BLaER1 treated with 17β-estradiol and CSF1 and Interleukin-3, amounts not matched to agents 10 nM and 100 nM (cell line): ENCODE measurements at regions not wholly inside any gene's neighbourhood (a gene's known extent, or its start where the extent isn't known, plus 50 kb on each side); places are given as distances from the start of the nearest gene placed in this dataset.

Source experiments
- H3K27ac ChIP-seq, 11 experiments: shearing (Covaris generic); formaldehyde crosslinking; 2 replicates each; pipeline ENCODE4 v1.8.1; 2022
- H3K27me3 ChIP-seq, 11 experiments: shearing (Covaris generic); formaldehyde crosslinking; 2 replicates each; pipeline ENCODE4 v1.8.1; 2022
- H3K36me3 ChIP-seq, 11 experiments: shearing (Covaris generic); formaldehyde crosslinking; 2 replicates each; pipeline ENCODE4 v1.8.1; 2022
- H3K4me1 ChIP-seq, 10 experiments: shearing (Covaris generic); formaldehyde crosslinking; 2 replicates each; pipeline ENCODE4 v1.8.1; 2022
- H3K4me2 ChIP-seq, 11 experiments: shearing (Covaris generic); formaldehyde crosslinking; 2 replicates each; pipeline ENCODE4 v1.8.1; 2022
- H3K4me3 ChIP-seq, 10 experiments: shearing (Covaris generic); formaldehyde crosslinking; 2 replicates each; pipeline ENCODE4 v1.8.1; 2022
- H3K9ac ChIP-seq, 11 experiments: shearing (Covaris generic); formaldehyde crosslinking; 2 replicates each; pipeline ENCODE4 v1.8.1; 2022
- H3K9me3 ChIP-seq, 11 experiments: shearing (Covaris generic); formaldehyde crosslinking; replicated peaks in 1 of 11; 2 replicates each; pipeline ENCODE4 v1.8.1; 2022
- H4K20me1 ChIP-seq, 11 experiments: shearing (Covaris generic); formaldehyde crosslinking; 2 replicates each; pipeline ENCODE4 v1.8.1; 2022
- Cebpa-rat ChIP-seq, 11 experiments: shearing (Covaris generic); IDR thresholded peaks; 2 replicates each; pipeline ENCODE4 v1.8.1; 2022

GRCh38 chr16:60279061-60279665, 1545.0 kb upstream of the GOT2 start:
- H3K27me3 ChIP-seq, result no peaks in the 10 kb centered on the region
- no peak overlapping the region for H3K4me2 ChIP-seq
- no peak overlapping the region for H3K9ac ChIP-seq
- H3K27ac ChIP-seq, result no peak overlapping the region
- H3K9me3 ChIP-seq, result no peaks in the 10 kb centered on the region
- H3K36me3 ChIP-seq, result no peaks in the 10 kb centered on the region
- no peaks in the 10 kb centered on the region for H3K4me1 ChIP-seq
- no peak for TF ChIP-seq Cebpa-rat (IDR thresholded peaks at IDR 0.05)
- no peaks in the 10 kb centered on the region for H4K20me1 ChIP-seq
- H3K4me3 ChIP-seq, result no peak overlapping the region

- H3K27me3 ChIP-seq, result no peaks in the 10 kb centered on the region
Measured at GRCh38 chr16:60274431-60275019, 1540.4 kb upstream of the GOT2 start.

GRCh38 chr16:60271781-60272180, 1537.7 kb upstream of the GOT2 start:
- no peaks in the 10 kb centered on the region for H3K36me3 ChIP-seq
- 0 out of 20 replicates have a peak, but pooled peaks cover 0 to 5% (median 0%) of the 10 kb centered on the region in 10 experiments for H3K4me1 ChIP-seq
- no peaks in the 10 kb centered on the region for H4K20me1 ChIP-seq
- H3K27ac ChIP-seq, result no peak overlapping the region
- no peak overlapping the region for H3K4me2 ChIP-seq
- H3K9ac ChIP-seq, result no peak overlapping the region
- H3K9me3 ChIP-seq, result no peaks in the 10 kb centered on the region
- H3K4me3 ChIP-seq, result no peak overlapping the region
- no peaks in the 10 kb centered on the region for H3K27me3 ChIP-seq
- TF ChIP-seq Cebpa-rat (IDR thresholded peaks at IDR 0.05), result no peak

More at GRCh38 chr16:60274431-60275019, 1540.4 kb upstream of the GOT2 start:
- no peaks in the 10 kb centered on the region for H3K9me3 ChIP-seq
- H3K4me1 ChIP-seq, result 0 out of 20 replicates have a peak, but pooled peaks cover 0 to 5% (median 0%) of the 10 kb centered on the region in 10 experiments
- no peaks in the 10 kb centered on the region for H3K36me3 ChIP-seq
- no peak overlapping the region for H3K27ac ChIP-seq
- no peak overlapping the region for H3K4me2 ChIP-seq
- no peak overlapping the region for H3K9ac ChIP-seq
- no peak overlapping the region for H3K4me3 ChIP-seq
- TF ChIP-seq Cebpa-rat (IDR thresholded peaks at IDR 0.05), result no peak
- H4K20me1 ChIP-seq, result no peaks in the 10 kb centered on the region

GRCh38 chr16:60271025-60271771, 1537.1 kb upstream of the GOT2 start:
- no peaks in the 10 kb centered on the region for H3K27me3 ChIP-seq
- H3K27ac ChIP-seq, result no peak overlapping the region
- no peaks in the 10 kb centered on the region for H4K20me1 ChIP-seq
- H3K36me3 ChIP-seq, result no peaks in the 10 kb centered on the region
- 0 out of 20 replicates have a peak, but pooled peaks cover 0 to 5% (median 0%) of the 10 kb centered on the region in 10 experiments for H3K4me1 ChIP-seq
- no peaks in the 10 kb centered on the region for H3K9me3 ChIP-seq
- peak overlapping the region in 1 of 11 experiments; percentile 5; a peak in 1 of 22 replicates for H3K4me2 ChIP-seq
- H3K4me3 ChIP-seq, result no peak overlapping the region
- no peak overlapping the region for H3K9ac ChIP-seq
- TF ChIP-seq Cebpa-rat (IDR thresholded peaks at IDR 0.05), result no peak

- Histone ChIP-seq H3K4me3 (no peak overlapping the region), H3K9me3 (no peaks in the 10 kb centered on the region), H4K20me1 (no peaks in the 10 kb centered on the region), H3K27ac (no peak overlapping the region), H3K27me3 (no peaks in the 10 kb centered on the region), H3K4me1 (no peaks in the 10 kb centered on the region), H3K4me2 (no peak overlapping the region), H3K36me3 (no peaks in the 10 kb centered on the region), H3K9ac (no peak overlapping the region)
- TF ChIP-seq Cebpa-rat (IDR thresholded peaks at IDR 0.05), result no peak
Measured at GRCh38 chr16:60261425-60261824, 1527.3 kb upstream of the GOT2 start.

GRCh38 chr16:60259956-60260355, 1525.8 kb upstream of the GOT2 start:
- no peaks in the 10 kb centered on the region for H3K9me3 ChIP-seq
- TF ChIP-seq Cebpa-rat (IDR thresholded peaks at IDR 0.05), result no peak
- no peak overlapping the region for H3K27ac ChIP-seq

GRCh38 chr16:60246086-60246485, 1512.0 kb upstream of the GOT2 start:
- Histone ChIP-seq H3K4me2 (no peak overlapping the region), H3K27me3 (no peaks in the 10 kb centered on the region), H3K36me3 (no peaks in the 10 kb centered on the region), H3K4me3 (no peak overlapping the region), H4K20me1 (no peaks in the 10 kb centered on the region), H3K9me3 (no peaks in the 10 kb centered on the region), H3K27ac (no peak overlapping the region), H3K4me1 (no peaks in the 10 kb centered on the region), H3K9ac (no peak overlapping the region)
- no peak for TF ChIP-seq Cebpa-rat (IDR thresholded peaks at IDR 0.05)

More at GRCh38 chr16:60259956-60260355, 1525.8 kb upstream of the GOT2 start:
- Histone ChIP-seq H3K4me3 (no peak overlapping the region), H3K27me3 (no peaks in the 10 kb centered on the region), H3K9ac (no peak overlapping the region), H3K36me3 (no peaks in the 10 kb centered on the region), H3K4me1 (no peaks in the 10 kb centered on the region), H3K4me2 (no peak overlapping the region), H4K20me1 (no peaks in the 10 kb centered on the region)

GRCh38 chr16:60241671-60242070, 1507.6 kb upstream of the GOT2 start:
- Histone ChIP-seq H3K36me3 (no peaks in the 10 kb centered on the region), H3K9me3 (no peaks in the 10 kb centered on the region), H3K4me2 (no peak overlapping the region), H3K9ac (no peak overlapping the region), H3K27me3 (no peaks in the 10 kb centered on the region), H4K20me1 (no peaks in the 10 kb centered on the region), H3K27ac (no peak overlapping the region), H3K4me3 (no peak overlapping the region), H3K4me1 (no peaks in the 10 kb centered on the region)
- no peak for TF ChIP-seq Cebpa-rat (IDR thresholded peaks at IDR 0.05)

- Histone ChIP-seq H3K9me3 (no peaks in the 10 kb centered on the region; a peak in 3 of 22 replicates), H3K4me2 (peak overlapping the region in 6 of 11 experiments; percentile 1 to 81 (median 42); a peak in 9 of 22 replicates), H4K20me1 (no peaks in the 10 kb centered on the region), H3K36me3 (no peaks in the 10 kb centered on the region), H3K27ac (peak overlapping the region in 2 of 11 experiments; percentile 18 to 36; a peak in 2 of 22 replicates), H3K4me3 (no peak overlapping the region), H3K27me3 (no peaks in the 10 kb centered on the region), H3K4me1 (peaks cover 0 to 31% (median 7%) of the 10 kb centered on the region in 10 experiments; a peak in 14 of 20 replicates), H3K9ac (no peak overlapping the region)
- TF ChIP-seq Cebpa-rat (IDR thresholded peaks at IDR 0.05), result no peak
Measured at GRCh38 chr16:60230666-60231065, 1496.5 kb upstream of the GOT2 start.
